HCT116 (cell line): ENCODE measurements at regions not wholly inside any gene's neighbourhood (a gene's known extent, or its start where the extent isn't known, plus 50 kb on each side); places are given as distances from the start of the nearest gene placed in this dataset.

ENCODE experiments used
- ATAC-seq: fragments of 200-7000 bp; cut with Tn5 transposase; 2 replicates; pipeline ENCODE4 v1.9.1; 2020; ENCODE audit warnings: mild to moderate bottlenecking, moderate library complexity
- BruUV-seq: library from RNA; stranded (reverse); fragments of 400-500 nt; replicated peaks from 2 replicates; lab custom pipeline; 2021; lab: Mats Ljungman, UMichigan
- CTCF ChIA-PET: fragments of 300-600 bp; sonication (Branson Sonifier 250); formaldehyde crosslinking; loops from one replicate; lab custom pipeline; 2021; ENCODE audit warnings: antibody characterized with exemption; lab: Charles Lee
- POLR2A ChIA-PET: fragments of 300-600, 350-600 bp; sonication (Branson Sonifier 250); formaldehyde crosslinking; loops from one replicate; lab custom pipeline; 2021; ENCODE audit warnings: antibody characterized with exemption; lab: Charles Lee
- RAD21 ChIA-PET, 2 experiments: fragments of 300-600 bp; sonication (Branson Sonifier 250); formaldehyde crosslinking; loops; one replicate each; lab custom pipeline; 2023; ENCODE audit warnings: low total read pairs in 2 of 2; ENCODE audit not compliant: uncharacterized antibody in 2 of 2, unreplicated experiment in 2 of 2, low non-redundant PET in 1 of 2; lab: Charles Lee
- DNase-seq: peaks from one replicate; pipeline ENCODE4 v3.0.0-alpha.2; 2010; ENCODE audit warnings: low read depth, low spot score
- H2AFZ ChIP-seq: fragments of 200-600 bp; shearing (Covaris generic), sonication (generic); 2 replicates; pipeline ENCODE4 v1.6.1; 2017; ENCODE audit warnings: low read depth, mixed run types, mixed read lengths, antibody characterized with exemption, low read length; ENCODE audit not compliant: poor library complexity, severe bottlenecking
- H3K27ac ChIP-seq: 2 replicates; pipeline ENCODE4 v1.5.1; 2012; ENCODE audit warnings: low read depth, low read length
- H3K27me3 ChIP-seq: fragments of 200-600 bp; sonication (generic); 2 replicates; pipeline ENCODE4 v1.6.1; 2016; ENCODE audit warnings: mixed run types, low read length, mixed read lengths; ENCODE audit not compliant: insufficient read depth
- H3K36me3 ChIP-seq, 2 experiments: fragments of 200-500 bp in 1 of 2; fragments of 200-600 bp in 1 of 2; sonication (Bioruptor generic) in 1 of 2; sonication (generic) in 1 of 2; 2 replicates each; pipeline versions ENCODE4 v1.5.1 to v1.6.1; 2014 to 2016; ENCODE audit warnings: low read length in 2 of 2, inconsistent platforms in 1 of 2, mixed read lengths in 1 of 2, mixed run types in 1 of 2; ENCODE audit not compliant: insufficient read depth in 2 of 2, control insufficient read depth in 1 of 2
- H3K4me1 ChIP-seq, 2 experiments: fragments of 200-600 bp in 1 of 2; sonication (generic) in 1 of 2; 2 replicates each; pipeline versions ENCODE4 v1.5.1 to v1.6.1; 2012 to 2017; ENCODE audit warnings: low read length in 2 of 2, inconsistent platforms in 1 of 2, mild to moderate bottlenecking in 1 of 2, mixed read lengths in 1 of 2, mixed run types in 1 of 2, moderate library complexity in 1 of 2; ENCODE audit not compliant: insufficient read depth in 2 of 2, control insufficient read depth in 1 of 2
- H3K4me2 ChIP-seq: fragments of 200-600 bp; sonication (generic); 2 replicates; pipeline ENCODE4 v1.6.1; 2017; ENCODE audit warnings: mixed run types, low read length, mixed read lengths
- H3K4me3 ChIP-seq, 2 experiments: fragments of 200-600 bp in 1 of 2; sonication (generic) in 1 of 2; replicated peaks in 1 of 2; 2 replicates each; pipeline ENCODE4 v1.5.1; 2011 to 2016; ENCODE audit warnings: low read length in 2 of 2, control low read depth in 1 of 2, low read depth in 1 of 2, mild to moderate bottlenecking in 1 of 2, mixed read lengths in 1 of 2, mixed run types in 1 of 2
- H3K79me2 ChIP-seq: fragments of 200-600 bp; sonication (generic); 2 replicates; pipeline ENCODE4 v1.6.1; 2017; ENCODE audit warnings: mild to moderate bottlenecking, mixed run types, low read length, moderate library complexity, mixed read lengths; ENCODE audit not compliant: insufficient read depth
- H3K9ac ChIP-seq: fragments of 200-600 bp; sonication (generic); 2 replicates; pipeline ENCODE4 v1.6.1; 2016; ENCODE audit warnings: low read length, mixed read lengths
- H3K9me2 ChIP-seq: fragments of 200-600 bp; sonication (generic), shearing (Covaris generic); 2 replicates; pipeline ENCODE4 v1.6.1; 2017; ENCODE audit warnings: mixed run types, mild to moderate bottlenecking, moderate library complexity; ENCODE audit not compliant: insufficient read depth
- H3K9me3 ChIP-seq, 2 experiments: fragments of 200-500 bp in 1 of 2; fragments of 200-600 bp in 1 of 2; sonication (Bioruptor generic) in 1 of 2; sonication (generic) in 1 of 2; 2 replicates each; pipeline ENCODE4 v1.6.1; 2014 to 2017; ENCODE audit warnings: low read length in 2 of 2, mixed read lengths in 2 of 2, inconsistent platforms in 1 of 2, low read depth in 1 of 2, mild to moderate bottlenecking in 1 of 2, mixed run types in 1 of 2, moderate library complexity in 1 of 2; ENCODE audit not compliant: control insufficient read depth in 1 of 2, insufficient read depth in 1 of 2
- H4K20me1 ChIP-seq: fragments of 200-600 bp; sonication (generic), shearing (Covaris generic); 2 replicates; pipeline ENCODE4 v1.6.1; 2017; ENCODE audit warnings: mixed run types, mild to moderate bottlenecking, moderate library complexity; ENCODE audit not compliant: insufficient read depth
- EZH2phosphoT487 ChIP-seq: fragments of 200-600 bp; IDR thresholded peaks from 2 replicates; pipeline ENCODE4 v1.6.1; 2018; ENCODE audit warnings: antibody characterized with exemption, borderline replicate concordance
- FOSL1 ChIP-seq: IDR thresholded peaks from 2 replicates; pipeline ENCODE4 v1.6.1; 2012; ENCODE audit warnings: low read depth
- JUND ChIP-seq: IDR thresholded peaks from 2 replicates; pipeline ENCODE4 v1.6.1; 2012
- TCF7L2 ChIP-seq: IDR thresholded peaks from 2 replicates; pipeline ENCODE4 v1.7.0; 2011; ENCODE audit warnings: borderline replicate concordance, inconsistent platforms; ENCODE audit not compliant: insufficient read depth, insufficient read length; ENCODE audit errors: extremely low read depth
- ZNF274 ChIP-seq: fragments of 200-500 bp; sonication (Bioruptor generic); IDR thresholded peaks from 2 replicates; pipeline ENCODE4 v1.6.1; 2014; ENCODE audit warnings: mild to moderate bottlenecking, low read depth, low read length, inconsistent platforms
- intact Hi-C: fragments of 100-400 bp; cut with micrococcal nuclease; formaldehyde crosslinking; loops from 2 replicates; pipeline ENCODE4 v1.10.0; 2022
- TF ChIP-seq, protein P1 (sequence below): IDR thresholded peaks from 2 replicates; pipeline ENCODE4 v1.6.1; 2011; ENCODE audit warnings: mild to moderate bottlenecking, low read length, moderate library complexity; ENCODE audit not compliant: insufficient replicate concordance; ENCODE audit errors: extremely low read depth
- TF ChIP-seq, protein P2 (sequence below): IDR thresholded peaks from 2 replicates; pipeline ENCODE4 v1.6.1; 2012; ENCODE audit warnings: low read depth

DNA sequence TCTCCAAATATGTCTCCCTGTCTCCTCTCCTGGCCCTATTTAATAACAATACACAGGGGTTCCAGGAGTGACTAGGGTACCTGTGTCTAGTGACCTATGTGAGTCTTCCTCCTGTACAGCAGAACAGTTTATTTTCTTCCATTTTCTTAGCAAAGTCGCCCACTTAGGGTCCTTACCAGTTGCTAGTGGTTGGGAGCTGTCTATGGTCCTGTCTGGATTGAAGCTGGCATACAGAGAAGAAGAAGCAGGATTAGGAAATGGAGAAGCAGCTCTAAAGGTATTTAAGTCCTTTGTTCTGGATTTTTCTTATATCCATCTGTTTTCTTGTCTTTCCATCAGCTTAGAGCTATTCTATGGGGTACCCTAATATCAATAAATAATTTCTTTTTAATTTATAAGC, 587.1 kb upstream of the CPEB2 start:
- no peaks in the 10 kb centered on the region for H3K9me2 ChIP-seq
- H3K4me3 ChIP-seq = no peak overlapping the region
- no peaks in the 10 kb centered on the region for H4K20me1 ChIP-seq
- ATAC-seq (no peak), DNase-seq (no peak)
- H3K4me2 ChIP-seq = no peak overlapping the region
- peaks cover 0 to 14% of the 10 kb centered on the region in 2 experiments; a peak in 2 of 4 replicates for H3K9me3 ChIP-seq
- TF ChIP-seq, protein P1, sequence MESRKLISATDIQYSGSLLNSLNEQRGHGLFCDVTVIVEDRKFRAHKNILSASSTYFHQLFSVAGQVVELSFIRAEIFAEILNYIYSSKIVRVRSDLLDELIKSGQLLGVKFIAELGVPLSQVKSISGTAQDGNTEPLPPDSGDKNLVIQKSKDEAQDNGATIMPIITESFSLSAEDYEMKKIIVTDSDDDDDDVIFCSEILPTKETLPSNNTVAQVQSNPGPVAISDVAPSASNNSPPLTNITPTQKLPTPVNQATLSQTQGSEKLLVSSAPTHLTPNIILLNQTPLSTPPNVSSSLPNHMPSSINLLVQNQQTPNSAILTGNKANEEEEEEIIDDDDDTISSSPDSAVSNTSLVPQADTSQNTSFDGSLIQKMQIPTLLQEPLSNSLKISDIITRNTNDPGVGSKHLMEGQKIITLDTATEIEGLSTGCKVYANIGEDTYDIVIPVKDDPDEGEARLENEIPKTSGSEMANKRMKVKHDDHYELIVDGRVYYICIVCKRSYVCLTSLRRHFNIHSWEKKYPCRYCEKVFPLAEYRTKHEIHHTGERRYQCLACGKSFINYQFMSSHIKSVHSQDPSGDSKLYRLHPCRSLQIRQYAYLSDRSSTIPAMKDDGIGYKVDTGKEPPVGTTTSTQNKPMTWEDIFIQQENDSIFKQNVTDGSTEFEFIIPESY = no peak
- TF ChIP-seq JUND (no peak), TCF7L2 (no peak), FOSL1 (no peak), ZNF274 (no peak), EZH2phosphoT487 (no peak)
- TF ChIP-seq, protein P2, sequence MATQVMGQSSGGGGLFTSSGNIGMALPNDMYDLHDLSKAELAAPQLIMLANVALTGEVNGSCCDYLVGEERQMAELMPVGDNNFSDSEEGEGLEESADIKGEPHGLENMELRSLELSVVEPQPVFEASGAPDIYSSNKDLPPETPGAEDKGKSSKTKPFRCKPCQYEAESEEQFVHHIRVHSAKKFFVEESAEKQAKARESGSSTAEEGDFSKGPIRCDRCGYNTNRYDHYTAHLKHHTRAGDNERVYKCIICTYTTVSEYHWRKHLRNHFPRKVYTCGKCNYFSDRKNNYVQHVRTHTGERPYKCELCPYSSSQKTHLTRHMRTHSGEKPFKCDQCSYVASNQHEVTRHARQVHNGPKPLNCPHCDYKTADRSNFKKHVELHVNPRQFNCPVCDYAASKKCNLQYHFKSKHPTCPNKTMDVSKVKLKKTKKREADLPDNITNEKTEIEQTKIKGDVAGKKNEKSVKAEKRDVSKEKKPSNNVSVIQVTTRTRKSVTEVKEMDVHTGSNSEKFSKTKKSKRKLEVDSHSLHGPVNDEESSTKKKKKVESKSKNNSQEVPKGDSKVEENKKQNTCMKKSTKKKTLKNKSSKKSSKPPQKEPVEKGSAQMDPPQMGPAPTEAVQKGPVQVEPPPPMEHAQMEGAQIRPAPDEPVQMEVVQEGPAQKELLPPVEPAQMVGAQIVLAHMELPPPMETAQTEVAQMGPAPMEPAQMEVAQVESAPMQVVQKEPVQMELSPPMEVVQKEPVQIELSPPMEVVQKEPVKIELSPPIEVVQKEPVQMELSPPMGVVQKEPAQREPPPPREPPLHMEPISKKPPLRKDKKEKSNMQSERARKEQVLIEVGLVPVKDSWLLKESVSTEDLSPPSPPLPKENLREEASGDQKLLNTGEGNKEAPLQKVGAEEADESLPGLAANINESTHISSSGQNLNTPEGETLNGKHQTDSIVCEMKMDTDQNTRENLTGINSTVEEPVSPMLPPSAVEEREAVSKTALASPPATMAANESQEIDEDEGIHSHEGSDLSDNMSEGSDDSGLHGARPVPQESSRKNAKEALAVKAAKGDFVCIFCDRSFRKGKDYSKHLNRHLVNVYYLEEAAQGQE = 0 out of 2 replicates have a peak, but pooled peaks have one; percentile 2
- H3K9ac ChIP-seq = no peak overlapping the region
- H2AFZ ChIP-seq = no peak overlapping the region
- intact Hi-C loops = no loop called here
- no peaks in the 10 kb centered on the region for H3K27me3 ChIP-seq
- no peak overlapping the region for H3K27ac ChIP-seq
- RAD21 ChIA-PET = no interaction called here
- no TSS peak for BruUV-seq
- CTCF ChIA-PET = no interaction called here
- no peaks in the 10 kb centered on the region for H3K36me3 ChIP-seq
- H3K4me1 ChIP-seq = no peaks in the 10 kb centered on the region
- POLR2A ChIA-PET = no interaction called here
- no peaks in the 10 kb centered on the region for H3K79me2 ChIP-seq
